ENCODE measurements at regions not wholly inside any gene's neighbourhood (a gene's known extent, or its start where the extent isn't known, plus 50 kb on each side); places are given as distances from the start of the nearest gene placed in this dataset.

- TF ChIP-seq CTCF (IDR thresholded peaks at IDR 0.05; ENCODE audit: low read length) (no peak), EZH2 (IDR thresholded peaks at IDR 0.05; ENCODE audit: borderline replicate concordance, low read length) (no peak)
Observed at GRCh38 chr22:26975865-26976264, 318.5 kb downstream of the MIAT start.

All from OCI-LY1 (cell line).